B cell (primary cell): ENCODE measurements at regions not wholly inside any gene's neighbourhood (a gene's known extent, or its start where the extent isn't known, plus 50 kb on each side); places are given as distances from the start of the nearest gene placed in this dataset.

Source experiments
- ATAC-seq: fragments of 200-7000 bp; cut with Tn5 transposase; one replicate; pipeline ENCODE4 v1.10.0; 2021; ENCODE audit warnings: low read depth, mild to moderate bottlenecking, moderate number of reproducible peaks, moderate library complexity
- CTCF ChIA-PET: fragments of 350-600 bp; sonication (Branson Sonifier 250); formaldehyde crosslinking; loops from one replicate; lab custom pipeline; 2021; ENCODE audit warnings: antibody characterized with exemption, inconsistent platforms; lab: Charles Lee
- POLR2A ChIA-PET: fragments of 350-600 bp; sonication (Branson Sonifier 250); formaldehyde crosslinking; loops from one replicate; lab custom pipeline; 2021; ENCODE audit warnings: antibody characterized with exemption; lab: Charles Lee
- DNase-seq: peaks from one replicate; pipeline ENCODE4 v3.0.0; 2013
- H2AFZ ChIP-seq: 2 replicates; pipeline ENCODE4 v1.6.1; 2012; ENCODE audit warnings: mild to moderate bottlenecking, low read depth, low read length; ENCODE audit not compliant: insufficient read depth, poor library complexity, severe bottlenecking
- H3K27ac ChIP-seq, 2 donors: 1 replicate in 1 of 2; 2 replicates in 1 of 2; pipeline ENCODE4 v1.5.1; 2012 to 2013; ENCODE audit warnings: low read length in 2 of 2, mild to moderate bottlenecking in 2 of 2, moderate library complexity in 1 of 2
- H3K27me3 ChIP-seq, 4 experiments: fragments of 200-600 bp in 1 of 4; sonication (generic) in 1 of 4; replicated peaks in 1 of 4; 1 replicate in 2 of 4; 2 replicates in 2 of 4; pipeline versions ENCODE4 v1.6.1 to v1.7.0; 2013 to 2016; ENCODE audit warnings: low read length in 3 of 4, mild to moderate bottlenecking in 2 of 4, mixed read lengths in 1 of 4, moderate library complexity in 1 of 4; ENCODE audit not compliant: insufficient read depth in 4 of 4, control insufficient read depth in 3 of 4; ENCODE audit errors: control extremely low read depth in 1 of 4
- H3K36me3 ChIP-seq, 2 experiments: replicated peaks in 1 of 2; 1 replicate in 1 of 2; 2 replicates in 1 of 2; pipeline versions ENCODE4 v1.6.1 to v1.7.1; 2013; ENCODE audit warnings: low read length in 1 of 2; ENCODE audit not compliant: insufficient read depth in 2 of 2, control insufficient read depth in 1 of 2; ENCODE audit errors: control extremely low read depth in 1 of 2, extremely low read depth in 1 of 2
- H3K4me1 ChIP-seq, 2 donors: fragments of 200-600 bp in 1 of 2; sonication (generic) in 1 of 2; 1 replicate in 1 of 2; 2 replicates in 1 of 2; pipeline versions ENCODE4 v1.5.1 to v1.6.1; 2013 to 2017; ENCODE audit warnings: low read length in 2 of 2; ENCODE audit not compliant: control insufficient read depth in 2 of 2, insufficient read depth in 2 of 2
- H3K4me2 ChIP-seq: replicated peaks from 2 replicates; pipeline ENCODE3; 2012; ENCODE audit warnings: mild to moderate bottlenecking, low read depth, low read length; ENCODE audit not compliant: poor library complexity, severe bottlenecking
- H3K4me3 ChIP-seq, 5 experiments: fragments of 200-600 bp in 1 of 5; sonication (generic) in 1 of 5; 1 replicate in 3 of 5; 2 replicates in 2 of 5; pipeline versions ENCODE4 v1.5.1 to v1.7.0; 2011 to 2016; ENCODE audit warnings: low read length in 4 of 5, mild to moderate bottlenecking in 4 of 5, low read depth in 2 of 5, control low read depth in 1 of 5, moderate library complexity in 1 of 5; ENCODE audit not compliant: insufficient read depth in 1 of 5; ENCODE audit errors: control extremely low read depth in 1 of 5, extremely low read depth in 1 of 5
- H3K79me2 ChIP-seq: fragments of 200-600 bp; sonication (generic); one replicate; pipeline ENCODE4 v1.6.0; 2016; ENCODE audit warnings: low read length; ENCODE audit not compliant: control insufficient read depth, insufficient read depth
- H3K9ac ChIP-seq: fragments of 200-600 bp; sonication (generic); 2 replicates; pipeline ENCODE4 v1.6.1; 2017; ENCODE audit warnings: mild to moderate bottlenecking, low read length, moderate library complexity
- H3K9me3 ChIP-seq, 3 donors: one replicate each; pipeline versions ENCODE4 v1.6.1 to v1.7.1; 2013; ENCODE audit warnings: low read length in 2 of 3; ENCODE audit not compliant: control insufficient read depth in 2 of 3, insufficient read depth in 1 of 3; ENCODE audit errors: control extremely low read depth in 1 of 3
- H4K20me1 ChIP-seq: 2 replicates; pipeline ENCODE4 v1.6.0; 2012; ENCODE audit warnings: mild to moderate bottlenecking, low read length; ENCODE audit not compliant: insufficient read depth, control insufficient read depth, poor library complexity, severe bottlenecking
- H3K27ac Mint-ChIP-seq: one replicate; pipeline ENCODE4 v1.8.0; 2021; ENCODE audit warnings: mixed read lengths
- H3K27me3 Mint-ChIP-seq: one replicate; pipeline ENCODE4 v1.8.0; 2021; ENCODE audit warnings: mixed read lengths
- H3K4me1 Mint-ChIP-seq: one replicate; pipeline ENCODE4 v1.8.0; 2021; ENCODE audit warnings: mixed read lengths
- H3K4me3 Mint-ChIP-seq: one replicate; pipeline ENCODE4 v1.8.0; 2021; ENCODE audit warnings: mixed read lengths
- H3K9me3 Mint-ChIP-seq: one replicate; pipeline ENCODE4 v1.8.0; 2022; ENCODE audit warnings: mixed read lengths; ENCODE audit not compliant: insufficient read depth
- EZH2 ChIP-seq: IDR thresholded peaks from 2 replicates; pipeline ENCODE4 v1.6.1; 2012; ENCODE audit warnings: borderline replicate concordance, low read depth, mild to moderate bottlenecking, moderate library complexity, low read length; ENCODE audit not compliant: insufficient read depth, poor library complexity, severe bottlenecking
- WGBS: methylation state at CpG from one replicate; pipeline ENCODE4 v1.1.5; 2013; ENCODE audit warnings: missing lambda C conversion rate; ENCODE audit not compliant: insufficient coverage; 5-methylcytosine and 5-hydroxymethylcytosine counted together
- intact Hi-C: fragments of 100-400 bp; cut with micrococcal nuclease; formaldehyde crosslinking; loops from one replicate; pipeline ENCODE4 v1.10.0; 2022
- TF ChIP-seq, protein P1 (sequence below): fragments of 200-600 bp; IDR thresholded peaks from one replicate; pipeline ENCODE4 v1.8.0; 2022; ENCODE audit warnings: antibody characterized with exemption, mild to moderate bottlenecking

DNA sequence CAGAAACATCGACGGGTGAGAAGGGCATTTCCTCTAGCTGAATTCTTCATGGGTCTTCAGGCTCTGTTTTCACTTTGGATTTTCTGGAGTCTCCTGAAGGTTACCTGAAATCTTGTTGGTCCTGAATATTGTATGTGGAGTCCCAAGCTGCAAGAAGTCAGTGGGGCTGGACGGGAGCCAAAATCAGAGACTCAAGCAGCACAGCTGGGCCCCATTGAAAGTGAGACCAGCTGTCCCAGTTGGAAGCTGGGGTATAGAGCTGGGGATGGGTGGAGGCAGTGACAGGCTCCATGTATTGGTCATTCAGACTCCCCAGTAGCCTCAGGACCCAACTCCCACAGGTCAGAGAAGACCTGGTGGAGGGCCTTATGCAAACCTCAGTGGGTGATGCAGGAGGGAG lies 111.3 kb upstream of the MLN start:
- no peak overlapping the region for H3K27ac ChIP-seq
- Mint-ChIP-seq H3K27me3 (peaks cover 16% of the 10 kb centered on the region), H3K9me3 (no peaks in the 10 kb centered on the region), H3K27ac (no peak overlapping the region), H3K4me3 (peak overlapping the region; percentile 72), H3K4me1 (peaks cover 19% of the 10 kb centered on the region)
- H3K4me1 ChIP-seq = peaks cover 19 to 24% of the 10 kb centered on the region in 2 donors
- CTCF ChIA-PET = interaction anchor here (1.2 kb wide), 1 partner anchor 10 kb away, joined by 3 read pairs; no protein-coding TSS in a partner anchor
- H3K36me3 ChIP-seq = no peaks in the 10 kb centered on the region
- peak overlapping the region; percentile 19 for H3K9ac ChIP-seq
- no peaks in the 10 kb centered on the region for H4K20me1 ChIP-seq
- H3K79me2 ChIP-seq = no peaks in the 10 kb centered on the region
- peaks cover 0 to 3% (median 0%) of the 10 kb centered on the region in 4 experiments for H3K27me3 ChIP-seq
- no peak overlapping the region for H3K4me3 ChIP-seq
- no peaks in the 10 kb centered on the region for H3K9me3 ChIP-seq
- WGBS = 11% methylated on average over 3 of the region's 3 CpGs
- H2AFZ ChIP-seq = peak overlapping the region; percentile 24
- intact Hi-C loops = no loop called here
- no peak for DNase-seq
- TF ChIP-seq, protein P1, sequence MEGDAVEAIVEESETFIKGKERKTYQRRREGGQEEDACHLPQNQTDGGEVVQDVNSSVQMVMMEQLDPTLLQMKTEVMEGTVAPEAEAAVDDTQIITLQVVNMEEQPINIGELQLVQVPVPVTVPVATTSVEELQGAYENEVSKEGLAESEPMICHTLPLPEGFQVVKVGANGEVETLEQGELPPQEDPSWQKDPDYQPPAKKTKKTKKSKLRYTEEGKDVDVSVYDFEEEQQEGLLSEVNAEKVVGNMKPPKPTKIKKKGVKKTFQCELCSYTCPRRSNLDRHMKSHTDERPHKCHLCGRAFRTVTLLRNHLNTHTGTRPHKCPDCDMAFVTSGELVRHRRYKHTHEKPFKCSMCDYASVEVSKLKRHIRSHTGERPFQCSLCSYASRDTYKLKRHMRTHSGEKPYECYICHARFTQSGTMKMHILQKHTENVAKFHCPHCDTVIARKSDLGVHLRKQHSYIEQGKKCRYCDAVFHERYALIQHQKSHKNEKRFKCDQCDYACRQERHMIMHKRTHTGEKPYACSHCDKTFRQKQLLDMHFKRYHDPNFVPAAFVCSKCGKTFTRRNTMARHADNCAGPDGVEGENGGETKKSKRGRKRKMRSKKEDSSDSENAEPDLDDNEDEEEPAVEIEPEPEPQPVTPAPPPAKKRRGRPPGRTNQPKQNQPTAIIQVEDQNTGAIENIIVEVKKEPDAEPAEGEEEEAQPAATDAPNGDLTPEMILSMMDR = no peak
- TF ChIP-seq EZH2 = no peak
- no peak for ATAC-seq
- peak overlapping the region; percentile 61 for H3K4me2 ChIP-seq
- POLR2A ChIA-PET = no interaction called here

DNA sequence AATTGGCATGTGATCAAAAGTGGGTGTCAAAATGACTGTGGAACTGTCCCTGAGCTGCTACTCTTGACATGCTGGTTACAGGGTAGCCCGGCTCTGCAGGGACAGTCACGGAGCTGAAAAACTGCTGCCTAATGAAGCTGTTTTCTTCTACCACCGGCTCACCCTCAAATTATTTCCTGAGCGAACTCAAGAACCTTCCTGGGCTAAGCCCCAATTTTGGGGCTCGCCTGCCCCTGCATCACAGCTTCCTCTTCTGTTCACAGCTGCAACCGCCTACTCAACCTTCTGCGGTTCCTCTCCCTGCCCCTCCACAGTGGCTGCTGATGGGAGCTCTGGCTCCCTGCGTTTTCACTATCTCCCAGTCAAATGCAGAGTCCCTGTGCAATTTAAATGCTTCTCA lies 110.8 kb upstream of the MLN start:
- no peaks in the 10 kb centered on the region for H4K20me1 ChIP-seq
- ChIA-PET POLR2A (no interaction called here), CTCF (interaction anchor here (1.2 kb wide), 1 partner anchor 10 kb away, joined by 3 read pairs; no protein-coding TSS in a partner anchor)
- intact Hi-C loops = no loop called here
- Mint-ChIP-seq H3K27ac (no peak overlapping the region), H3K27me3 (peaks cover 12% of the 10 kb centered on the region), H3K4me1 (peaks cover 19% of the 10 kb centered on the region), H3K9me3 (no peaks in the 10 kb centered on the region), H3K4me3 (peak overlapping the region; percentile 72)
- no peak overlapping the region for H3K27ac ChIP-seq
- peaks cover 19 to 24% of the 10 kb centered on the region in 2 donors for H3K4me1 ChIP-seq
- no peaks in the 10 kb centered on the region for H3K36me3 ChIP-seq
- ATAC-seq = peak; percentile 68
- WGBS = 0% methylated on average over 7 of the region's 8 CpGs
- peak overlapping the region; percentile 24 for H2AFZ ChIP-seq
- H3K9me3 ChIP-seq = no peaks in the 10 kb centered on the region
- DNase-seq = peak; percentile 74
- peak overlapping the region in 1 of 5 experiments; percentile 6 for H3K4me3 ChIP-seq
- peaks cover 0 to 3% (median 0%) of the 10 kb centered on the region in 4 experiments for H3K27me3 ChIP-seq
- H3K79me2 ChIP-seq = no peaks in the 10 kb centered on the region
- peak overlapping the region; percentile 19 for H3K9ac ChIP-seq
- H3K4me2 ChIP-seq = peak overlapping the region; percentile 61
- TF ChIP-seq, protein P1 = no peak
- no peak for TF ChIP-seq EZH2
